NCI-H2029 treated with DMSO at 0.1 percent for 48 hours (cell line): ENCODE measurements at regions not wholly inside any gene's neighbourhood (a gene's known extent, or its start where the extent isn't known, plus 50 kb on each side); places are given as distances from the start of the nearest gene placed in this dataset.

Experiments
- DNase-seq: peaks from one replicate; lab custom pipeline; 2025; lab: John Stamatoyannopoulos, UW

DNA sequence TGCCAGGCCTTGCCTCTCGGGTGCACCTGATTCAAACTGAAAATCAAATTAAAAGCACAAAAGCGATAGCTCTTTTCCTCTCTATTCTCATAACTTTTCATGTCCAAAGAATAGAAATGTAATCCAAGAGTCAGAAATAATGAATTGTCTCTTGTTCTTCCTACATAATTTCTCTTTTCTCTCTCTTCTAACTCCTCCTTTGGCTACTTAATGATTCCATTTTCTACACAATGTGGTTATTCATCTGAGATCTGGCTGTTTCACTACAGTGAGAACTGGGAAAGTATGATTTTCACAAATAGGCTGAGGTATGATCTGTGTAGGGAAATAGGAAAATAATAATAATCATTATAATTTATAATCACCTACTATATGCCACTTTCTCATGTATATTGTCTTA, 703.5 kb downstream of the PDHA2 start:
- no peak for DNase-seq

- no peak for DNase-seq
These were observed 718.6 kb downstream of the PDHA2 start for GRCh38 chr4:96558466-96558865.

GRCh38 chr4:96566755-96567154, 726.9 kb downstream of the PDHA2 start:
- DNase-seq, result no peak

GRCh38 chr4:96585304-96585703, 745.4 kb downstream of the PDHA2 start:
- no peak for DNase-seq

DNA sequence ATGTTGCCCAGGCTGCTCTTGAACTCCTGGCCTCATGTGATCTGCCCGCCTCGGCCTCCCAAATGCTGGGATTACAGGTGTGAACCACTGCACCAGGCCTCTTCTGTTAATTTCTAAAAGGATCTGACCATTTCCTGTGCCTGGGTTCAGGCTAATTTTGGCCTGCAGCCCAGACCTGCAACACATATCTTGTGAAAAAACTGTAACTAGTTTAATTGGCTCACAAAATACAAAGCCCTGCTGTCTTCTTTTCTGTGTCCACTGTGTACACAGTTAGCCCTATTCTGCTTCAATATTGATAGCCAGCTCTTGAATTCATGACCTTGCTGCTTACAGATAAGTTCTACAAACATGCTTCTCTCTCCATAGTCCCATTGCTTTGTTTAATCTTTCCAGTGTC, 753.5 kb downstream of the PDHA2 start:
- peak; percentile 69 for DNase-seq

DNA sequence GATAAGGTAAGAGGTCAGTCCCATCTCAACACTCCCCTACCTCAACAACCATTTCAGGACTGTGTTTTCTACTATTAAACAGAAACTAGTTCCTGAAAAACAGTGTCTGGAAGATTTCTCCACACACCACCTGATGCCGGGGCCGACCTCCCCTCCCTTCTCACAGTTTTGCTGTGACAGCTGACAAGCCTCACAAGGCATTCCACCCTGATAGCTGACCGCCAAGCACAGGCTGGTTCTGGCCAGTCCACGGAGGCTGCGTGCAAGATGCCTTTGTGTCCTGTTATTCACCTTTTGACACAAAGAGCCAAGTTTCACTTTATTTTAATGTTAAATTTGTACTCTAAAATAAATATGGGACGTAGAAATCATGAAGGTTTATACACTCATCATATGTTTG, 758.6 kb downstream of the PDHA2 start:
- DNase-seq, result peak; percentile 62

DNA sequence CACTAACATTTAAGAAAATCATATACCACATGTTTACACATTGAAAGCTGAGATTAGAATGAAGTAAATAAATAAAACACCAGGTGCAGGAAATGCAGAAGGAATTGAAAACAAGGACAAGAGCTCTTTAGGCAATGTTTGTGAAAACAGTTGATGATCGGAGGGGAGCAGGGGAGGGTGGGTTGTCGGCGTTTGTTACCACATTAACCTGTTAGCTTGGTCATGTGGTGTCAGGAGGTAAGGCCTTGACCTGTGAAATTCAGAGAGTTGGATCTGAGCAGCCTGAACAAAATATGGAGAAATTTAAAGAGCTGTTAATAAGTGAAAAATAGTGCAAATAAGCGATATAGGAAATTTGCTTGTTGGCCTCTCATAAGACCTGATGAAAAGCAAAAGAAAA, 759.9 kb downstream of the PDHA2 start:
- DNase-seq, result peak; percentile 85

DNA sequence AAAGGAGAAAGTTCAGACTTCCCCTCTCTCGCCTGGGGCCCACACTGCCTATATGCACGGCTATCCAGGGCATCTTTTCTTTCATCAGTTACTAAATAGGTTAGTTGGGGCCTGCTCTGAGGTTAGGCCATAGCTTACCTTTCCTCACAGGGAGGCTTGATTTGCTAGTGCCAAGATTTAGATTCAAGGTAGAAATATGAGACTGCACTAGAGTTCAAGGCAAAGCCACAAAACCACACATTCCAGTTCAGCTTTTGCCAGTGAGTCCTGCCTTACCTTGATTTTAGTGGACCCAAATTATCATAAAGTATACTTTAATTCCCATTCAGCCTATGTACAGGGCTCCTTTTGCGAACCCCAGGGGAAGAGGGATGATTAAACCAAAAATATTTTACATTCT, 762.8 kb downstream of the PDHA2 start:
- no peak for DNase-seq

- no peak for DNase-seq
These were observed 763.7 kb downstream of the PDHA2 start for GRCh38 chr4:96603641-96604040.

GRCh38 chr4:96606451-96606850, 766.6 kb downstream of the PDHA2 start:
- no peak for DNase-seq

DNA sequence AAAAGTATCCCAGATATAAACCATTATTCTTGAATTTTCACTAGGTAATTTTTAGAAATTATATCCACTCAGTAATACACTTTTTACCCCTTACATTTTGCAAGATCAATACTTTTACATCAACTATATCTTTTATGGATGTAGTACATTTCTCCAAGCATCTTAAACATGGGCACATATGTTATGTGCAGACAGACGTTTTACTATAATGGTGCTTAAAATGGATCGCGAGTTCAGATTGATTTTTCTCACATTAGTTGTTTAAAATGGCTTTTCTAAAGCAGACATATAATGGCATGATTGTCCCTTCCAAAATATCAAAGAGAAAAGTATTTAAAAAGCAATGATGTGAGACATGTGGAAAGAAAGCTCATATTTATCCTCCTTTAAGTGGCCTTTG, 786.1 kb downstream of the PDHA2 start:
- DNase-seq, result no peak

GRCh38 chr4:96630839-96631238, 790.9 kb downstream of the PDHA2 start:
- DNase-seq, result no peak

GRCh38 chr4:96637971-96638412, 798.1 kb downstream of the PDHA2 start:
- DNase-seq, result no peak

- no peak for DNase-seq
These were observed 800.0 kb downstream of the PDHA2 start for GRCh38 chr4:96639932-96640331.

- no peak for DNase-seq
These were observed 802.6 kb downstream of the PDHA2 start for GRCh38 chr4:96642490-96642889.

GRCh38 chr4:96646146-96646545, 806.3 kb downstream of the PDHA2 start:
- no peak for DNase-seq

DNA sequence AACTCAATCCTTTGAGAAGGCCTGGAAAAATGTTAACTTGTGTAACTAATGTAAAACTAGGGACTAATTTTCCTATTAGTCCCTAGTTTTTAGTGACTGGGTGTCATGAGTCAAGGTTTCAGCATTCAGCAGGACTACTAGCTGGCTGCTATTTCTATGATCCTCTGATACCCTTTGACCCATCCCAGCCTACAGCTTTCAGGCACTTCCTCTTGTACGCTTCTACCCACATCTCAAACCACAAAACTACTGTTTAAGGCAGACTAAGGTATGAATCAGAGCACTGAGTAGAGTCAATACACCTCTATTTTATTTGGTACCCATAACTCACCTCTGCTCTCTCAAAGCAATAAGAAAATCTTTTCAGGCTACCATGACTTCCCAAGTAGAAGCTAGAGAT, 809.6 kb downstream of the PDHA2 start:
- no peak for DNase-seq

GRCh38 chr4:96652158-96652557, 812.3 kb downstream of the PDHA2 start:
- no peak for DNase-seq

- no peak for DNase-seq
These were observed 812.9 kb downstream of the PDHA2 start for GRCh38 chr4:96652821-96653220.

GRCh38 chr4:96654045-96654444, 814.2 kb downstream of the PDHA2 start:
- DNase-seq, result no peak

- no peak for DNase-seq
These were observed 830.5 kb downstream of the PDHA2 start for GRCh38 chr4:96670381-96670780.

GRCh38 chr4:96675416-96675815, 835.5 kb downstream of the PDHA2 start:
- no peak for DNase-seq

- DNase-seq, result no peak
These were observed 836.0 kb downstream of the PDHA2 start for GRCh38 chr4:96675896-96676295.

DNA sequence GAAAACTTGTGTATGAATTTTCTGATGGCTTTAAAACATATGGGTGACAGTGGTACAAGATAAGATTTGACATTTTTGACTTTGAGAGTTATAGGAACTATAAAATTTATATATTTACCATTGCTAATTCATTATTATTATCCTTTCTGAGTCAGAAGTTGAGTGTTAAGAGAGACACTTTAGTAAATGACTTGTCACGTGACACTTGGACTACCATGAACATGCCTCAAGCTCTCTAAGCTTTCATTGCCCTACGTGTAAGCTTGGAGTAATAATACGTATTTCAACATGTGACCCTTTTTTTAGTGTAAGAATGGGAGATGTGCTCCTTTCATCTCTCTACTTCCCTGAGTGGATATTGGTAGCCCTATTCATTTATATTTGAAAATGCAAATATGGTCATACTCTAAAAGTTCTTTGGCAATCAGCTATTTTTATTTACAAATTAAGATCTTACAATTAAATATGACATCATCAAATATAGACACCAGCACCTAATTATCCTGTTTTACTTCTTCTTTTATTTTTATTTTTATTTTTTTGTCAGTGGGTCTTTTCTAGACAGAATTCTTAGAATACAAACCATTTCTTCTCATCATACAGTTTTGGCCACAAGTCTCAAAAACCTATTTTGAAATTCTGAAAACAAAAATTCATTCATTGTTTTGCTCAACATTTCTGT, 837.0 kb downstream of the PDHA2 start:
- DNase-seq, result no peak
